D721Med (cell line): ENCODE measurements at regions not wholly inside any gene's neighbourhood (a gene's known extent, or its start where the extent isn't known, plus 50 kb on each side); places are given as distances from the start of the nearest gene placed in this dataset.
A peak's percentile ranks its signal among the peaks of the same experiment; 100 is the strongest.

Experiments used
- DNase-seq: peaks from one replicate; pipeline ENCODE4 v3.0.0; 2011; ENCODE audit warnings: low spot score; ENCODE audit not compliant: insufficient read length
- FAIRE-seq: peaks from 2 replicates; lab custom pipeline; 2011; peaks lifted over from hg19 to GRCh38; lab: Jason Lieb, UNC
- CTCF ChIP-seq: IDR thresholded peaks from 2 replicates; pipeline ENCODE4 v1.5.1; 2012; ENCODE audit warnings: mild to moderate bottlenecking, control low read depth; ENCODE audit not compliant: insufficient read depth; ENCODE audit errors: missing control alignments

DNA sequence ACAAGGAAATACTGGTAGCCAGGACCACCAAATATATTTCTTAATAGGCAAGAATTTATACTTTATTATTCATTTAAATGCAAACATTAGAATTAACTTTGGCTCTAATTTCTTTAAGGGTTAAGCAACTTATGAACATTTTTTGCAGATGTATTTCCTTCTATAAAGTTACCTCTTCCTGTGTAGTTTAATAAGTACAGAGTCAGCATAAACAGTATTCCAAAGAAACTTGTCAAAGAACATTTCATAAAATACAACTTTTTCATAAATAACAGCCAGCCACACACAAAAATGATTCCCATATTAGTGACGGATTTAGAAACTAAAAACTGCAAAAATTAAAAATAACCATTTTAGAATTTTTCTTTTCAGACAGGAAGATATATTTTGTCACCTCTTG is 723.2 kb downstream of the KCNJ2 start:
- FAIRE-seq (no peak), DNase-seq (no peak)
- no peak for TF ChIP-seq CTCF

GRCh38 chr17:70896843-70897242 is 727.5 kb downstream of the KCNJ2 start:
- FAIRE-seq = no peak
- TF ChIP-seq CTCF = no peak
- no peak for DNase-seq

DNA sequence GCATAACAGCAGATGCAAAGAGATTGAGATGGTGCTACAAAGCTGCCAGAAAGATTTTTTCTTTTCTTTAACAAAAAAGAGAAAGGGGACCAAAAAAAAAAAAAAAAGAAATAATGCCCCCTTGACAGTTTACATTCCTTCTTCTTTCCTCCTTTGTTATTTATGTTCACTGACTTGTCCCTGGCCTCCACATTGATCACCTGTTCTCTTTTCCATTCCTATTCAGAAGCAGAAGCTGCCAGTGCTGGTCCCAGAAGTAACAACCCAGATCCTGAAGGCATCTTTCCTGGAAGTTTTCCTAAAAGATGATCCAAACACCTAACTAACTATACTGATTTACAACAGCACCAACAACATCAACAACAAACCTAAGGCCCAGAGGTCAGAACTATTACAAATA is 728.1 kb downstream of the KCNJ2 start:
- no peak for TF ChIP-seq CTCF
- no peak for FAIRE-seq

GRCh38 chr17:70901870-70902269 is 732.5 kb downstream of the KCNJ2 start:
- TF ChIP-seq CTCF = peak; percentile 7
- DNase-seq (no peak), FAIRE-seq (no peak)

More for the DNA sequence above, 728.1 kb downstream of the KCNJ2 start:
- no peak for DNase-seq

DNA sequence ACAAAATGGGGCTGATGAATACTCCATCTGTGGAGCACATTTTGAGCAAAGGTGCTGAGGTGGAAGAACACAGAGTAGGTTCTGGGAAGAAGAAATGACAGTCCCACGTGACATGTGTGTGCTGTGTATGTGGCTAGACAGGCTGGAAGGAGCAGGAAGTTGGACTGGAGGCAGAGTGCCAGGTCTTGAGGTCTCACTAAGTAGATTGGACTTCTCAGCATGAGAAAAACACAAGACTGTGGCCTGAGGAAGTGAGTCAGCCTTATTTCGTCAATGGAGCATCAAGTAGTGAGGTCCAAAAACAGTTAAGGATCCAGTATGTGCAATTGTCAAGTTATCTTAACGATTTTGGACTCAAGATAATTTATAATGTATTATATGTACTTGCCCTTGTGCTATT is 736.5 kb downstream of the KCNJ2 start:
- no peak for FAIRE-seq
- no peak for DNase-seq

DNA sequence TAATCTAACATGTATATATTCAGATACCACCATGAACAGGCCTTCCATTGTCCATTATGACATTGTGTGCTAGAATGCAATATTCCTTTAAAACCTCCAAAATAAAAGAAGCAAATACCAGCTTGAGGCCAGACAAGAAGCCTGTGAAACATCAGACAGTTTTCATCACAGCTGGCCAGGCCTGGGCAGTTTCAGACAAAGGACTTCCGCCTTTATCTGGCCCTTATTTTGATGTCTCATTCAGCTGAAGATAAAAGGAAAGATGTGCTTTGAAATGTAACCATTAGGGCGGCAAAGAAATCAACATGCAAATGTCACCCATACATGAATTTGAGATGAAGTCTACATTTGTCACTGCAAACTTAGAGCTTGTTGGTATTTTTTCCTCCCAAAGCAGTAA is 737.5 kb downstream of the KCNJ2 start:
- FAIRE-seq (no peak), DNase-seq (no peak)
- TF ChIP-seq CTCF = no peak

More for the DNA sequence above, 736.5 kb downstream of the KCNJ2 start:
- no peak for TF ChIP-seq CTCF

DNA sequence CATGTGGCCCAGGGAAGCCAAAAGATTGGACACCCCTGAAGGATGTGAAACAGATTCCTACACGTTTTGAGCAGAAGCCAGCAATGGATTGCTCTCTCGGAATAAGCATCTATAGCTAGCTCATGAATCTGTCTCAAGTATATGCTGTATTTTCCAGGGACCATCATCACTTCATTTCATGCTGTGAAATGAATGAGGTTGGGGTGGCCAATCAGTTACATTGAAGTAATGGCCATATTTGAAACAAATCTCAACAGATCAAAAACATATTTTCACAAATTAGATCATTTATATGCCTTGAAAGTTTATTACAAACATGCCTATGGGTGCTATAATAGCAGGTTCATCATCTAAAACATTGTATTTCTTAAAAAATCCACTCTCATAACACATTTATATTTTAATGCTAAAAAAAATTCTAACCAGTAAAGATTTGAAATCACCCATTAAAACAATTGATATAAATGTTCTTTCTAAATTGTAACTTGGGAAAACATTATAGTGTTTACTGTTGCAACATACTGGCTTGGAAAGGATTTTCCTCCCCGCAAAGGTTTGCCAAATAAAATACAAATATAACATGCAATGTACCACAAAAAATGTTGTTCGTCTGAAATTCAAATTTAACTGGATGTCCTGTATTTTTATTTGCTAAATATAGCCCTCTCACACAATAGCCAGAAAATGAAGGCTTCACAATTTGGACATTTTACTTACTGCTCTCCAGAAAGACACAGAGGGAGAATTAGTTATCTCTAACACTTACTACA is 743.6 kb downstream of the KCNJ2 start:
- DNase-seq (no peak), FAIRE-seq (no peak)
- no peak for TF ChIP-seq CTCF
